Thymus (tissue), 11 donors: ENCODE measurements at regions not wholly inside any gene's neighbourhood (a gene's known extent, or its start where the extent isn't known, plus 50 kb on each side); places are given as distances from the start of the nearest gene placed in this dataset.
"Not testable (repeated sequence)": the region's sequence is repeated elsewhere in the genome, so short reads cannot be mapped to it uniquely, and the experiment has no call there.

Source experiments
- DNase-seq, 9 donors: peaks; one replicate each; pipeline ENCODE4 v3.0.0-alpha.2; 2013; ENCODE audit warnings: low spot score in 9 of 9, low read depth in 6 of 9, missing footprints in 1 of 9
- H3K27ac ChIP-seq, 2 donors: one replicate each; pipeline ENCODE4 v1.5.1; 2013; ENCODE audit warnings: control low read depth in 1 of 2, low read depth in 1 of 2, low read length in 1 of 2, mild to moderate bottlenecking in 1 of 2, moderate library complexity in 1 of 2
- H3K27me3 ChIP-seq, 2 donors: one replicate each; pipeline ENCODE4 v1.5.1; 2013; ENCODE audit warnings: low read length in 1 of 2; ENCODE audit not compliant: control insufficient read depth in 2 of 2, insufficient read depth in 1 of 2
- H3K36me3 ChIP-seq, 2 donors: one replicate each; pipeline ENCODE4 v1.5.1; 2013; ENCODE audit warnings: low read length in 1 of 2, mild to moderate bottlenecking in 1 of 2, moderate library complexity in 1 of 2; ENCODE audit not compliant: control insufficient read depth in 2 of 2, insufficient read depth in 2 of 2
- H3K4me1 ChIP-seq, 2 donors: one replicate each; pipeline ENCODE4 v1.5.1; 2013; ENCODE audit warnings: low read length in 2 of 2; ENCODE audit not compliant: control insufficient read depth in 2 of 2, insufficient read depth in 2 of 2
- H3K4me3 ChIP-seq, 2 donors: one replicate each; pipeline ENCODE4 v1.5.1; 2013; ENCODE audit warnings: low read length in 2 of 2, control low read depth in 1 of 2, mild to moderate bottlenecking in 1 of 2
- H3K9me3 ChIP-seq, 2 donors: one replicate each; pipeline ENCODE4 v1.5.1; 2013; ENCODE audit warnings: low read length in 1 of 2, mild to moderate bottlenecking in 1 of 2; ENCODE audit not compliant: control insufficient read depth in 2 of 2, insufficient read depth in 1 of 2
- WGBS: extraction: QIAGEN DNeasy Blood & Tissue Kit; methylation state at CpG from one replicate; pipeline ENCODE4 v1.1.7; 2013; 5-methylcytosine and 5-hydroxymethylcytosine counted together
- donor health status: healthy.

DNA sequence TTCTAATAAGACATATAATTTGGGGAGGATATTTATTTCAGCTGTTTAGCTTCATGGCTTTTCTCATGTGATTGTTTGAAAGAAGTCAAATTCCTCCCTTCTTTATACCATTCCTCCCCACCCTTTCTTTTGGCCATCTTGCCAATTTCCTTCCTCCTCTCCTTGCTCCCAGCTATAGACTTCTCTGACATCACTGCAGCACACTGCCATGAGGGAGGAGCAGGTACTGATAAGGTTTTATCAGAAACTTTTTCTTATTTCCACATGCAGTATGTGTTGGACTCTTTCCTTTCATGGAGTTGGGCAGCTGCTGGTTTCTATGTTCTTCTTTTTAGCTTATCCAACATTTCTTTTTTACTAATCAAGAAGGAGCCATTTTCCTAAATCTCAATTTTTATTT is 481.7 kb upstream of the NR3C2 start:
- Histone ChIP-seq H3K36me3 (no peaks in the 10 kb centered on the region), H3K4me1 (no peaks in the 10 kb centered on the region), H3K4me3 (no peak overlapping the region), H3K27ac (no peak overlapping the region), H3K27me3 (no peaks in the 10 kb centered on the region), H3K9me3 (peaks cover 0 to 6% of the 10 kb centered on the region in 2 donors)
- DNase-seq: no peak

DNA sequence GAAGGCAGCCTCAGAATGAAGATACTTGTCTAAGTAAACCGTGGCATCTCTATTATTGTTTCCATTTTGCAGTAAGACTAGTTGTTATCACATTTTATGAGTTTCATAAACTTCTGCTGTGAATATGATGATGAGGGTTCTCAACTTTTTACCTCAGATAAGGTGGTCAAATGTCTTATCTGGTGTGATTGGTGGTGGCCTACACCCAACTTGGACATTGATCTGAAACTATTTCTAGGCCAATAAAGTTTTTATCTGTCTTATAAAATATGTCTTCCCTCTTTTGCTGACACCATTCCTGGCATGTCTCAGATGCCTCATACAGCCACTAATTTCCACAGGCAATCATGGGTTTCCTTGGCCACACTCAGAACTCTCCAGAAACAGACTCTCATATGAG is 480.3 kb upstream of the NR3C2 start:
- 87% methylated on average over 1 of the region's 1 CpG for WGBS
- Histone ChIP-seq H3K27ac (no peak overlapping the region), H3K27me3 (no peaks in the 10 kb centered on the region), H3K4me1 (no peaks in the 10 kb centered on the region), H3K36me3 (no peaks in the 10 kb centered on the region), H3K9me3 (peaks cover 0 to 6% of the 10 kb centered on the region in 2 donors), H3K4me3 (no peak overlapping the region)
- no peak for DNase-seq

DNA sequence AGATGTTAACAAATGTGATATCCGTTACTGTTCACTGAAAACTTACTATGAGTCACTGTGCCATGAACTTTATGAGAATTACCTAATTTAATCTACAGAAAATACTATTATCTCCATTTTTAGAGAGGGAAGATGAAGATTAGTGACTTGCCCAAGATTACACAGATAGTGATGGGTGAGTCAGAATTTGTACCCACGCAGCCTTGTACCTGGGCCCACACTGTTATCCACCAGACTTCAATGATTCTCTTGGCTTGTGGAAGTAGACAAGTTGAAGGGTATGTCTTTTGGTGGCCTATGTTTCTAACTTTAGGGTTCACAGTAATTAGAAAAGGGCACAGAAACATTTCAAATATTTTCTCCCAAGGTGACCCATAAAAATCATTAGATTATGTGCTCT is 472.5 kb upstream of the NR3C2 start:
- 95% methylated on average over 2 of the region's 2 CpGs for WGBS

DNA sequence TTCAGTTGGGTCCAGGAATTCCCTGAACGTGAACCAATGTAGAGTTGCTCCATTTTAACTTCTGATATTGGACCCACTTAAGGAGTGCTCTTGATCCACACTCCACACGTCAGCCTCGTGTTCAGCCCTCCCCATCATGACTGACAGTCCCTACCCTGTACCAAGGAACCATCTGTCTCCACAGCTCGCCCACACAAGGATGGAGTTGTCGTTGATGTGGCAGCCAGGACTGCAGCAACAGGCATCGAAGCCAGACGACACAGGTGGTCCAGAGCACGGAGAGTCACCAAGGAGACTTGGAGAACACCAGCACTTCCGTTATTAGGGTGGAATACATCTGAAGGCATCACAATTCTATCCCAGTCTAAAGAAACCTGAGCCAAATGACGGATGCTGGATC is 472.1 kb upstream of the NR3C2 start:
- no peak overlapping the region for H3K4me3 ChIP-seq
- no peaks in the 10 kb centered on the region for H3K4me1 ChIP-seq
- 91% methylated on average over 10 of the region's 10 CpGs for WGBS
- H3K36me3 ChIP-seq: no peaks in the 10 kb centered on the region
- peaks cover 0 to 9% of the 10 kb centered on the region in 2 donors for H3K9me3 ChIP-seq
- DNase-seq: no peak
- no peak overlapping the region for H3K27ac ChIP-seq
- H3K27me3 ChIP-seq: no peaks in the 10 kb centered on the region

More for the DNA sequence above, 472.5 kb upstream of the NR3C2 start:
- Histone ChIP-seq H3K36me3 (no peaks in the 10 kb centered on the region), H3K27me3 (no peaks in the 10 kb centered on the region), H3K9me3 (peaks cover 0 to 9% of the 10 kb centered on the region in 2 donors), H3K4me1 (no peaks in the 10 kb centered on the region), H3K4me3 (no peak overlapping the region), H3K27ac (no peak overlapping the region)
- DNase-seq: no peak

DNA sequence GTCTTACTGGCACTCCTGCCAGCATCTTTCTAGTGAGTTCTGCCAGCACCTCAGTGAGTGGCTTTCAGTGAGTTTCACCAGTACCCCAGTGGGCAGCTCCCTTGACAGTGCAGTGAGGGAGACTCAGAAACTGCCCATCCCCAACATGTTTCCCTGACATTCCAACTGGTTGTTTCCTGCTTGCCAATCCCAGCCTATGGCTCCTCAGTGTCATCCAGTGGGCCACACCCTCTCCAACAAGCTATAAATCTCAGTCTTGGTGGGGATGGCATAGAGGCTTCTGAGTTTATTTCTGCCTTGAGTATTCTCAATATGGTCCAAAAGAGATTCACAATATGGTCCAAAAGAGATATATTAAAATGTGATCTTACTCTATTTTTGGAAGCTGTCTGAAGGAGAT is 461.2 kb upstream of the NR3C2 start:
- H3K4me3 ChIP-seq: no peak overlapping the region
- no peaks in the 10 kb centered on the region for H3K9me3 ChIP-seq
- no peaks in the 10 kb centered on the region for H3K36me3 ChIP-seq
- DNase-seq: no peak
- H3K27ac ChIP-seq: no peak overlapping the region
- no peaks in the 10 kb centered on the region for H3K4me1 ChIP-seq
- no peaks in the 10 kb centered on the region for H3K27me3 ChIP-seq

DNA sequence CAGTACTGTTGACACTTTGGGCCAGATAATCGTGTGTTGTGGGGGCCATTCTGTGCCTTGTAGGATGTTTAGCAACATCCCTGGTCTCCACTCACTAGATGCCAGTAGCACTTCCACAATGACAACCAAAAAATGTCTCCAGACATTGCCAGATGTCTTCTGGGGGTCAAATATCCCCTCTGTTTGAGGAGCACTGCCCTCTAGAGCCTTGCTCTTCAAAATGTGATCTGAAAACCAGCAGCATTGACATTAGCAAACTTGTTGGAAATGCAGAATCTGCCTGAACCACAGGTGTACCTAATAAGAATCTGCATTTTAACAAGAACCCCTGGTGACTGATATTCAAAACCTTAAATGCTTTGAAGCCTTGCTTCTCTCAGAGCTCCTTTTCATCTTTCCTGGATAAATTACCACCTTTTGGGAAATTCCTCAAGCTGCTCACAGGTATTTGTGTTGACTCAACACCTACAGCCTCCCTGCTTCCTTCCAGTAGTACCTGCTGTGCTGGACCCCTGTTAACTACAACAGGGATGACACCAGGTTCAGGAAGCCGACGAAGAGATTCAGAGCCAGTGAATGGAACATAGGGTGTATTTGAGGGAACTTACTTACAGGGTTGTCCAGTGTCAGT is 459.0 kb upstream of the NR3C2 start:
- DNase-seq: no peak
- Histone ChIP-seq H3K27ac (no peak overlapping the region), H3K27me3 (no peaks in the 10 kb centered on the region), H3K4me3 (no peak overlapping the region), H3K36me3 (no peaks in the 10 kb centered on the region), H3K9me3 (peaks cover 0 to 6% of the 10 kb centered on the region in 2 donors), H3K4me1 (no peaks in the 10 kb centered on the region)
- WGBS: 63% methylated on average over 3 of the region's 3 CpGs

DNA sequence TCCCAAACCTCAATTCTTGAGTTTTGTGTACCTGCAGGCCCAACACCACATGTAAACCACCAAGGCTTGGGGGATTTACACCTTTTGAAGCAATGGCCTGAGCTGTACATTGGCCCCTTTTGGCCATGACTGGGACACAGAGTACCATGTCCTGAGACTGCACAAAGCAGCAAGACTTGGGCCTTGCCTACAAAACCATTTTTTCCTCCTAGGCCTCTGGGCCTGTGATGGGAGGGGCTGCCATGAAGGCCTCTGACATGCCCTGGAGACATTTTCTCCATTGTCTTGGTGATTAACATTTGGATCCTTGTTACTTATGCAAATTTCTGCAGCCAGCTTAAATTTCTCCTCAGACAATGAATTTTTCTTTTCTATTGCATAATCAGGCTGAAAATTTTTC is 455.9 kb upstream of the NR3C2 start:
- DNase-seq, H3K4me3 ChIP-seq, H3K27ac ChIP-seq: not testable (repeated sequence)

DNA sequence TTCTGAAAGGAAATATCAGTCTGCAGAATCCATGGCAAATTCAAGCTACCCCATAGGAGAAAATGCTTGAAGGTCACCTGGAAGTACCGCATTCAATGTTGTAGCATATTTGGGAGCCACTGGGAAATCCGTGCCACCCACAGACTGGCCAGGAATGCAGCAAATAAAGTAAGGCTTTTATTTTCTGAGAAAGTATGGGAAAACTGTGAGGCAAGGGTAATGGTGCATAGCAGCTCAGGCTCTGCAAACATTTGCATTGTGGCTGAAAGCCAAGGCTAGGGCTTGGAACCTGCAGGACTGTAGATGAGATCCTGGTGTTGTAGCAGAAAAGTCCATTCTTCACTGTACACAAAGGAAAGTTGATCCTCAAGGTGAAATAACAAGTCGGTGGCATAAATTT is 450.9 kb upstream of the NR3C2 start:
- peak in 1 of 9 donors; percentile 1 for DNase-seq
- no peak overlapping the region for H3K27ac ChIP-seq
- no peaks in the 10 kb centered on the region for H3K36me3 ChIP-seq
- no peaks in the 10 kb centered on the region for H3K27me3 ChIP-seq
- 90% methylated on average over 3 of the region's 3 CpGs for WGBS
- no peak overlapping the region for H3K4me3 ChIP-seq
- H3K4me1 ChIP-seq: no peaks in the 10 kb centered on the region
- H3K9me3 ChIP-seq: peaks cover 0 to 6% of the 10 kb centered on the region in 2 donors

More for the DNA sequence above, 455.9 kb upstream of the NR3C2 start:
- not testable (repeated sequence) for H3K27me3 ChIP-seq, H3K36me3 ChIP-seq, H3K9me3 ChIP-seq, H3K4me1 ChIP-seq

DNA sequence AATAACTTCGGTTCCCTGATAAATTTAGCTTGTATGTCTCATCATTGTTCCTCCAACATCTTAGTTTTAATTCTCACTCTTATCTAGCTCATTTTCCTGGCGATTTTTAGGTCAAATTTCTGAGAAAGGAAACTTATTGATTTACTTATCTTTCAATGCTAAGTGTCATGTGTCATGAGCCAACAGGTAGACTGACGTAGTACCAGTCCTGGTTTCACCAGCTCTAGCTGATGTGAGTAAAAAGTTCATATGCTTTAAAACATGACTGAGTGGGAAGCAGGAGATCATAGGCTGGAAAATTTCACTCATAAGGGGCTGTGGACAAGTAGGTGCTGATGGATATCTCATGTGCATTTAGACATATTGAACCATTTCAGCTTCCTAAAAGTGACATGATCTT is 441.7 kb upstream of the NR3C2 start:
- Histone ChIP-seq H3K9me3 (no peaks in the 10 kb centered on the region), H3K4me1 (no peaks in the 10 kb centered on the region), H3K4me3 (no peak overlapping the region), H3K27me3 (no peaks in the 10 kb centered on the region), H3K36me3 (no peaks in the 10 kb centered on the region), H3K27ac (no peak overlapping the region)
- DNase-seq: no peak
- 86% methylated on average over 3 of the region's 3 CpGs for WGBS

DNA sequence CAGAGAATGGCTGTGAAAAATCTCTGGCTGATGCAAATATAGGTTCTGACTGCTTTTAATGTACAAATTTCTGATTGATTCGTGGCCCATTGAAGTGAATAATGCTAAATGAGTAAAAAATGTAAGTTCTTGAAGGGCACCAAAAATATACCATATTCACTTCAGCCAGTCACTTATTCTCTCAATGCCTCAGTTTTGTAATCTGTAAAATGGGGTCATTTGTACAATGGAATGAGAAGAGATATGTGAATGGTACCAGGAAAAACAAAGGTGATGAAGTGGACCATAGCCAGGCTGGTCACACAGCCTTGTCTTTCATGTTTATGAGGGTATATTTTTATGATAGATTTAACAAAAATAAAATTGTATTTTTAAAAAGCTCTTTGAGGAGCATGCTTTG is 441.2 kb upstream of the NR3C2 start:
- H3K9me3 ChIP-seq: no peaks in the 10 kb centered on the region
- no peak overlapping the region for H3K4me3 ChIP-seq
- H3K36me3 ChIP-seq: no peaks in the 10 kb centered on the region
- H3K4me1 ChIP-seq: no peaks in the 10 kb centered on the region
- H3K27ac ChIP-seq: no peak overlapping the region
- H3K27me3 ChIP-seq: no peaks in the 10 kb centered on the region
- no peak for DNase-seq
- WGBS: 88% methylated on average over 1 of the region's 1 CpG
